Nephron progenitor cell (in vitro differentiated cells): ENCODE measurements at regions not wholly inside any gene's neighbourhood (a gene's known extent, or its start where the extent isn't known, plus 50 kb on each side); places are given as distances from the start of the nearest gene placed in this dataset.

Experiments used
- DNase-seq: peaks from one replicate; pipeline ENCODE4 v3.0.0; 2021
- H3K27ac Mint-ChIP-seq: 2 replicates; pipeline ENCODE4 v1.8.0; 2021; ENCODE audit warnings: mild to moderate bottlenecking, moderate library complexity, mixed read lengths
- H3K27me3 Mint-ChIP-seq: 2 replicates; pipeline ENCODE4 v1.8.0; 2021; ENCODE audit warnings: mild to moderate bottlenecking, low read depth, mixed read lengths; ENCODE audit not compliant: poor library complexity
- H3K36me3 Mint-ChIP-seq: 2 replicates; pipeline ENCODE4 v1.8.0; 2021; ENCODE audit warnings: low read depth, mixed read lengths
- H3K4me1 Mint-ChIP-seq: 2 replicates; pipeline ENCODE4 v1.8.0; 2021; ENCODE audit warnings: mixed read lengths
- H3K4me3 Mint-ChIP-seq: 2 replicates; pipeline ENCODE4 v1.8.0; 2021; ENCODE audit warnings: mild to moderate bottlenecking, moderate library complexity, mixed read lengths
- H3K9me3 Mint-ChIP-seq: 2 replicates; pipeline ENCODE4 v1.8.0; 2021; ENCODE audit warnings: mild to moderate bottlenecking, moderate library complexity, mixed read lengths
- TF ChIP-seq, protein P1 (sequence below): fragments of 200-600 bp; sonication (generic); IDR thresholded peaks from 2 replicates; pipeline ENCODE4 v1.5.0; 2021; ENCODE audit warnings: antibody characterized with exemption

GRCh38 chr6:101322921-101323320 is 70.6 kb upstream of the GRIK2 start:
- no peak overlapping the region for H3K4me3 Mint-ChIP-seq
- H3K27ac Mint-ChIP-seq = no peak overlapping the region
- no peaks in the 10 kb centered on the region for H3K27me3 Mint-ChIP-seq
- TF ChIP-seq, protein P1, sequence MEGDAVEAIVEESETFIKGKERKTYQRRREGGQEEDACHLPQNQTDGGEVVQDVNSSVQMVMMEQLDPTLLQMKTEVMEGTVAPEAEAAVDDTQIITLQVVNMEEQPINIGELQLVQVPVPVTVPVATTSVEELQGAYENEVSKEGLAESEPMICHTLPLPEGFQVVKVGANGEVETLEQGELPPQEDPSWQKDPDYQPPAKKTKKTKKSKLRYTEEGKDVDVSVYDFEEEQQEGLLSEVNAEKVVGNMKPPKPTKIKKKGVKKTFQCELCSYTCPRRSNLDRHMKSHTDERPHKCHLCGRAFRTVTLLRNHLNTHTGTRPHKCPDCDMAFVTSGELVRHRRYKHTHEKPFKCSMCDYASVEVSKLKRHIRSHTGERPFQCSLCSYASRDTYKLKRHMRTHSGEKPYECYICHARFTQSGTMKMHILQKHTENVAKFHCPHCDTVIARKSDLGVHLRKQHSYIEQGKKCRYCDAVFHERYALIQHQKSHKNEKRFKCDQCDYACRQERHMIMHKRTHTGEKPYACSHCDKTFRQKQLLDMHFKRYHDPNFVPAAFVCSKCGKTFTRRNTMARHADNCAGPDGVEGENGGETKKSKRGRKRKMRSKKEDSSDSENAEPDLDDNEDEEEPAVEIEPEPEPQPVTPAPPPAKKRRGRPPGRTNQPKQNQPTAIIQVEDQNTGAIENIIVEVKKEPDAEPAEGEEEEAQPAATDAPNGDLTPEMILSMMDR = no peak
- H3K9me3 Mint-ChIP-seq = no peaks in the 10 kb centered on the region
- no peaks in the 10 kb centered on the region for H3K36me3 Mint-ChIP-seq
- no peaks in the 10 kb centered on the region for H3K4me1 Mint-ChIP-seq
- DNase-seq = no peak

DNA sequence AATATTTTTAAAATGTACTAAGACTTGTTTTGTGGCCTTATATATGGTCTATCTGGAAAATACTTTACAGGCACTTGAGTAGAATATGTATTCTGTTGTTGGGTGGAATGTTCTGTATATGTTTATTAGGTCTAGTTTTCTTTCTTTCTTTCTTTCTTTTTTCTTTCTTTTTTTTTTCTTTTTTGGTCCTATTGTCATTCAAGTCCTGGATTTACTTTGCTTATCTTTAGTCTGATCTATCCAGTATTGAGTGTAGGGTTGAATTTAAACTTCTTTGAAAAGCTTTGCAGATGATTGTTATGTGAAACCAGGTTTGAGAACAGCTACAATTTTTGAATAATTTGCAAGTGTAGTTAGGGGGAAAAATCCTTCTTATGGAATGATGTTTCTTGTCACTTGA is 67.1 kb upstream of the GRIK2 start:
- no peaks in the 10 kb centered on the region for H3K27me3 Mint-ChIP-seq
- no peaks in the 10 kb centered on the region for H3K36me3 Mint-ChIP-seq
- DNase-seq = no peak
- no peaks in the 10 kb centered on the region for H3K4me1 Mint-ChIP-seq
- H3K27ac Mint-ChIP-seq = no peak overlapping the region
- H3K4me3 Mint-ChIP-seq = no peak overlapping the region
- no peaks in the 10 kb centered on the region for H3K9me3 Mint-ChIP-seq
- TF ChIP-seq, protein P1 = no peak

DNA sequence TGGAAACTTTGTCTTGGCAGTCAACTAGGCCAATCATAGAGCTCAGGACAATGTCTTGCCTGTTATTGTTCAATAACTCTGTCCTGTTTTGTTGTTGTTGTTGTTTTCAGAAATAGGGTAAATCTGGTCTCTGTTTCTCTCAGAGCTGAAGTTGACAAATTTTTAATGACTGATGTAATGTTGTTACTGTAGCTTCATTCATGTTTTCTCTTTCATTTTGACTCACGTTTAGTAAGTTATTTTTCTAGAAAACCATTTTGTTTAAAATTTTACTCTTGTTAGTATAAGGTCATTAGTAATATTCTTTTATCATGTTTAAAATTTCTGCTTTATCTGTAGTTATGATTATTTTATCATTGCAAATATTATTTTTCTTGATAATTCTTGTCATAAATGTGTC is 51.6 kb upstream of the GRIK2 start:
- Mint-ChIP-seq H3K4me1 (peaks cover 5% of the 10 kb centered on the region), H3K4me3 (no peak overlapping the region), H3K27ac (no peak overlapping the region), H3K36me3 (no peaks in the 10 kb centered on the region), H3K9me3 (peaks cover 14% of the 10 kb centered on the region), H3K27me3 (no peaks in the 10 kb centered on the region)
- TF ChIP-seq, protein P1 = no peak
- DNase-seq = no peak
